ENCODE measurements at regions not wholly inside any gene's neighbourhood (a gene's known extent, or its start where the extent isn't known, plus 50 kb on each side); places are given as distances from the start of the nearest gene placed in this dataset.
"Not testable (repeated sequence)": the region's sequence is repeated elsewhere in the genome, so short reads cannot be mapped to it uniquely, and the experiment has no call there.

- no peak for DNase-seq (ENCODE audit: low read depth, low spot score)
Measured at GRCh38 chr5:85656050-85656449, 961.7 kb upstream of the COX7C start.

- not testable (repeated sequence) for DNase-seq (ENCODE audit: low read depth, low spot score)
Measured at GRCh38 chr5:85657328-85657727, 960.4 kb upstream of the COX7C start.

- DNase-seq (ENCODE audit: low read depth, low spot score) = not testable (repeated sequence)
Measured at GRCh38 chr5:85662969-85663707, 954.6 kb upstream of the COX7C start.

GRCh38 chr5:85663708-85664031 is 954.1 kb upstream of the COX7C start:
- no peak for DNase-seq (ENCODE audit: low read depth, low spot score)

- DNase-seq (ENCODE audit: low read depth, low spot score) = no peak
Measured at GRCh38 chr5:85670417-85670816, 947.3 kb upstream of the COX7C start.

GRCh38 chr5:85671223-85671970 is 946.3 kb upstream of the COX7C start:
- no peak for DNase-seq (ENCODE audit: low read depth, low spot score)

- DNase-seq (ENCODE audit: low read depth, low spot score) = no peak
Measured at GRCh38 chr5:85681871-85682270, 935.9 kb upstream of the COX7C start.

- no peak for DNase-seq (ENCODE audit: low read depth, low spot score)
Measured at GRCh38 chr5:85684351-85684750, 933.4 kb upstream of the COX7C start.

GRCh38 chr5:85703296-85703695 is 914.4 kb upstream of the COX7C start:
- DNase-seq (ENCODE audit: low read depth, low spot score) = no peak

GRCh38 chr5:85709728-85710127 is 908.0 kb upstream of the COX7C start:
- DNase-seq (ENCODE audit: low read depth, low spot score) = no peak

GRCh38 chr5:85716344-85717202 is 901.2 kb upstream of the COX7C start:
- DNase-seq (ENCODE audit: low read depth, low spot score) = no peak

GRCh38 chr5:85717203-85717563 is 900.6 kb upstream of the COX7C start:
- no peak for DNase-seq (ENCODE audit: low read depth, low spot score)

GRCh38 chr5:85732185-85732584 is 885.6 kb upstream of the COX7C start:
- no peak for DNase-seq (ENCODE audit: low read depth, low spot score)

- no peak for DNase-seq (ENCODE audit: low read depth, low spot score)
Measured at GRCh38 chr5:85741972-85742371, 875.8 kb upstream of the COX7C start.

- no peak for DNase-seq (ENCODE audit: low read depth, low spot score)
Measured at GRCh38 chr5:85760519-85760918, 857.2 kb upstream of the COX7C start.

GRCh38 chr5:85769347-85769746 is 848.4 kb upstream of the COX7C start:
- no peak for DNase-seq (ENCODE audit: low read depth, low spot score)

GRCh38 chr5:85784746-85785145 is 833.0 kb upstream of the COX7C start:
- no peak for DNase-seq (ENCODE audit: low read depth, low spot score)

- no peak for DNase-seq (ENCODE audit: low read depth, low spot score)
Measured at GRCh38 chr5:85813146-85813545, 804.6 kb upstream of the COX7C start.

- DNase-seq (ENCODE audit: low read depth, low spot score) = peak; percentile 0
Measured at GRCh38 chr5:85814596-85814995, 803.1 kb upstream of the COX7C start.

GRCh38 chr5:85823462-85824426 is 794.0 kb upstream of the COX7C start:
- no peak for DNase-seq (ENCODE audit: low read depth, low spot score)

GRCh38 chr5:85838781-85839180 is 779.0 kb upstream of the COX7C start:
- no peak for DNase-seq (ENCODE audit: low read depth, low spot score)
